HG02973 (cell line): ENCODE measurements at regions not wholly inside any gene's neighbourhood (a gene's known extent, or its start where the extent isn't known, plus 50 kb on each side); places are given as distances from the start of the nearest gene placed in this dataset.

ENCODE experiments used
- ATAC-seq: cut with Tn5 transposase; IDR thresholded peaks from one replicate; pipeline ENCODE4 v1.9.1; 2021; ENCODE audit warnings: moderate library complexity; ENCODE audit not compliant: unreplicated experiment

DNA sequence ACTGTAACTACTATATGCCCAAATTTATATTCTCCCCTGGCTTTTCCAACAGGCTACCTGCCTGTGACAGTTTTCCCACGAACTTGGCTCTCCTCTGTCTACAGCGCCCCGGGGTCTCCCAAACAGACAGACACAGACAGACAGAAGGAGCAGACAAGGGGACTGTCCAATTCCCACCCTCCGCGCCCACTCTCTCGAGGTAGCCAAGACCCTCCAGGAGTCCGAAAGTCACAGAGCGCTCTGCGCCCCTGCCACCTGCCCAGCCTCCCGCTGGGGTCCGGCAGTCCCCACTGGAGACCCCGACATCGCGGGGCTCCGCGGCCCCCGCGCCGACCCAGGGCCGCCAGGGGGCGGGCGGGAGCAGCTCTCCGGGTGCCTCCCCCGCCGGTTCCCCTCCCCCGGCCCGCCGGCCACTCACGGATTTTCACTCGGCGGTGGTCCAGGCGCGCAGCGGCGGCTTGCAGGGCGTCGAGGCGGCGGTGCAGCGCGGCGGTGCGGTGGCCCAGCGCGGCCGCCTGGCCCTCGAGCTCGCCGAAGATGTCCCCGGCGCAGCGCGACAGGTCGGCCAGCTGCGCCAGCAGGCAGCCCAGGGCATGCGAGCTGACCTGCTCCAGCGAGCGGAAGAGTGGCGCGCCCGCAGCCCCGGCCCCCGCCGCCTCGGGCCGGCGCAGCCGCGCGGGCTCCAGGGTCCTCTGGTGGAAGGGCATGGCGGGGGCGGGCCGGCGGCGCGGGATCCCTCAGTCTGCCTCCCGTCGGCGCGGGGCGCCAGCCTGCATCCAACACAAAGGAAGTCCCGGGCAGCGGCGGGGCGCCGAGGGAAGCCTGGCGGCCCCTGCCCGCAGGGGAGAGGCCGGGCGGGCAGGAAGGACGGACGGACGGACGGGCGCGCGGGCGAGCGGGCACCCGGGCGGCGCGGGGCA is 81.3 kb upstream of the CCDC28A start:
- peak; percentile 64 for ATAC-seq

DNA sequence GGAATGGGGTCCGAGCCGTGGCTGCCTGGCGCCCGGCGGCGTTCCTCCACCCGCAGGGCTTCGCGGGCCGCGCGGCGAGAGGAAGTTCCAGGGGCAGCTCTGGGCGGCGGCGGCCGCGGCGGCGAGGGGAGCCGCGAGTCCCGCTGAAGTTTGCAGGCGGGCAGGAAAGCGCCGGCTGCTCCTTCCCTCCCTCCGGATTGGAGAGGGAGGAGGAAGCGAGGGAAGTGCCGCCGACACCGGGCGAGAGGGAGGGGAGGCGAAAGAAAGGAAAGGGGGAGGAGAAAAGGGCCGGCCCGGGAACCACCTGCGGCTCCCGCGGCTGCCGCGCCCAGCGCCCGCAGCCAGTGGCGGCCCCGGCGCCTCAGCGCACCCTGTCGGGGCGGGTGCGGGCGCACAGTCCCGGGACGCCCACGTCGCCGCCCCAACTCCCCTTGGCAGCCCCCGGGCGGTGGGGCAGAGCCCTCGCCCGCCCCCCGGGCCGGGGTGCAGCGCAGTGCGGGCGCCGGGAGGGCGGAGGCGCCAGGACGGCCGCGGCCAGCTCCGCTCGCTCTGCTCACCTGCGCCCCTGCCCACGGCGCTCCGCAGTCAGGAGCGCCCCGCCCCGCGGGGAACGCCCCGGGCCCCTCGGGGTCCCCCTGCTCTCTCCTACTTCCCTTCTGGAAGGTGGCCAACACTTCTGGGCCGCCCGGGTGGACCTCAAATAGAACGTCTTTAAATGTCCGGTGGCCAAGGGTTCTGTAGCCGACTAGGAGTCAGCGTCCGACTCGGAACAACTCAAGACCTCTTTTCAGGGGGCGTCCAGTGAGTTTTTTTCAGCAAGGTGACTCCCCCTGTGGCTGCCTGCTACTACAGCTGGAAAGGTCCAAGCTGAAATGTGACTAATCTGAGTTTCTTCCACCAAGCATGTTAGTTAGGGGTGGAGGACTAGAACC is 80.3 kb upstream of the CCDC28A start:
- peak; percentile 36 for ATAC-seq

DNA sequence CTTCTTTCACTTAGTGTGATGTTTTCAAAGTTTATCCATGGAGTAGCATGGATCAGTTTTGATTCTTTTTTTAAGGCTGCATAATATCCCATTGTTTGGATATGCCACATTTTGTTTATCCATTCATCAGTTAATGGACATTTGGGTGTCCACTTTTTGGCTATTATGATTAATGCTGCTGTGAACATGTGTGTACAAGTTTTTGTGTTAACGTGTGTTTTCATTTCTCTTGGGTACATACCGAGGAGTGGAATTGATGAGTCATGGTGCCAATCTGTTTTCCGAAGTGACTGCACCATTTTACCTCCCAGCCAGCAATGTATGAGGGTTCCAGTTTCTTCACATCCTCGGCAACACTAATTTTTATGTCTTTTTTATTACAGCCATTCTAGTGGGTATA is 78.4 kb upstream of the CCDC28A start:
- no peak for ATAC-seq

DNA sequence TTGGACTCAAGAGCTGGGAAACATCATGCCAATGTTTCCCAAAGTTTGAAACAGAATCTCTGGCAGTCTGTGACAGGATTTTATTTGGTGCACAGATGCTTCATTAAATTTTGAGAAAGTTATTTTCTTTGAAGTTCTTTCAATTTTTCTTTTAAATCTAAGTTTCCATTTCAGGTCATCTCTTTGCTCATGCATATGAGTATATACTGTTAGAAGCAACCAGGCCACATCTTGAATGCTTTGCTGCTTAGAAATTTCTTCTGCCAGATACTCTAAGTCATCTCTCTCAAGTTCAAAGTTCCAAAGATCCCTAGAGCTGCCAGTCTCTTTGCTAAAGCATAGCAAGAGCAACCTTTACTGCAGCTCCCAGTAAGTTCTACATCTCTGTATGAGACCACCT is 59.1 kb upstream of the CCDC28A start:
- ATAC-seq, result no peak

DNA sequence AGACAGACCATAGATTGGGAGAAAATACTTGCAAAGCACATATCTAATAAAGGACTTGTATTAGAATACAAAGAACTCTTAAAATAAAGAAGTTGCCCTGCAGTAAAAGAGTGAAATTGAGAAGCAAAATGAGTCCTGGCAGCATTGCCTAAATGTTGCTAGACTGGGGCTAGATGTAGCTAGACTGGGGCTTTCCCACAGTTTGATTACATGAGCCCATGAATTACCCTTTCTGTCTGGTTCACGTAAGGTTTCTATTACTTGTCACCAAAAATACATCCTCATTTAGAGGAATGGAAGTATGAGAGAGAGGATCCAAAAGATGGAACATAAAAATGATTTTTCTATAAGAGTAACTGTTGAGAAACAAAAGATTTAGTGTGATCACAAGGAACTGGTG is 57.6 kb upstream of the CCDC28A start:
- ATAC-seq, result no peak

DNA sequence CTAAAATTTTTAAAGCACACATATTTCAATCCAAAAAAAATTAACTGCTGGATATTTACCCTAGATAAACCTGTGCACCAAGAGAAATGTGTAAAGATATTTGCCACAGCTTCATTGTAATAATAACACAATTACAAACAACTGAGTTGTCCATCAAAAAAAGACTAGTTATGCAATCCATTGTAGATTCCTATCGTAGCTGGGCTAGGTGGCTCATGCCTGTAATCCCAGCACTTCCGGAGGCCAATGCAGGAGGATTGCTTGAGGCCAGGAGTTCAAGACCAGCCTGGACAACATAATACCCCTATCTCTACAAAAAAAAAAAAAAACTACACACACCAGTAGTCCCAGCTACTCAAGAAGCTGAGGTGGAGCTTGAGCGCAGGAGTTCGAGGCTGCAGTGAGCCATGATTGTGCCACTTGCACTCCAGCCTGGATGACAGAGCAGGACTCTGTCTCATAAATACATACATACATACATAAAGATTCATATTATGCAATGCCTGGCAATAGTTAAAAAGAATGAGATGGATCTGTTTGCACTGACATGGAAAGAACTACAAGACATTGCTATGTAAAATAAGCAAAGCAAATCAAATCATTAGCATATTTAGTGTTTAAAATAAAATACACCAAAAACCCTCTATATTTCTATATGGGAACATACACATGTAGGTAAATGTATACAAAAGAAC is 56.5 kb upstream of the CCDC28A start:
- ATAC-seq, result no peak

DNA sequence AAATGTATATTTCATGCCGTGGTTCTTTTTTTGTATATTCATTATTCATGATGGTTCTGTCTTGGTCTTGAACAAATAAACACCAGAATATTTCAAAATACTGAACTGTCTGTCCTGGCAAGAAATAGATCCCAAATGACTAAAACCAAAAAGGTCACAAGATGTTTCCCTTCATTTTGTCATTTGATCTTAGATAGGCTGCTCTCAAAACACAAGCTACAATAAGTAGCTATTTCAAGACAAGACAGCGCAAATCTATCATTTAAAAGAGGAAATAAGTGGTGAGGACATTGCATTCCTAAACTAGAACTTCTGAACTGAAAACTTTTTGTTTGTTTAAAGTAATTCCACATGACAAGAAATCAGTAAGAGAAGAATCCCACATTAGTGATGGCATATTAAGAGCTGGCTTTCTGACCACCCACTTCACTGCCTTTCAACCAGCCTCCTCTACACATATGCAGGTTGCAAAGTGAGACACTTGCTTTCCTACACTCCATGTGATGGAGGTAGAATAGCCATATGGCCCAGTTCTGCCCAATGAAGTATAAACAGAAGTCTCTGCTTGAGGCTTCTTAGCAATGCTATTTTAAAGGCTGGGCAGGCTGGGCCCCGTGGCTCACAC is 54.4 kb upstream of the CCDC28A start:
- ATAC-seq, result no peak

DNA sequence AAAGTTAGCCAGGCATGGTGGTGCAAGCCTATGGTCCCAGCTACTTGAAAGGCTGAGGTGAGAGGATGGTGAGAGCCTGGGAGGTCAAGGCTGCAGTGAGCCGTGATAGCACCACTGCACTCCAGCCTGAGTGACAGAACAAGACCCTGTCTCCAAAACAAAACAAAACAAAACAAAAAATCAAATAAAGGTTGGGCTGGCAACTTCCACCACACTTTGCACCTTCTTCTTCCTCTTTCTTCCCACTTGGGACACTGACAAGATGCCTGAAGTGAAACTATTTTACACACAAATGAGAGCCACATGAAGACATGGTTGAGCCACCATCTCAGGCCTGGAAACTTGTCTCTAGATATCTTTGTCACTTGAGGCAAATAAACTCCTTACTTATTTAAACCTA is 53.8 kb upstream of the CCDC28A start:
- ATAC-seq, result no peak

DNA sequence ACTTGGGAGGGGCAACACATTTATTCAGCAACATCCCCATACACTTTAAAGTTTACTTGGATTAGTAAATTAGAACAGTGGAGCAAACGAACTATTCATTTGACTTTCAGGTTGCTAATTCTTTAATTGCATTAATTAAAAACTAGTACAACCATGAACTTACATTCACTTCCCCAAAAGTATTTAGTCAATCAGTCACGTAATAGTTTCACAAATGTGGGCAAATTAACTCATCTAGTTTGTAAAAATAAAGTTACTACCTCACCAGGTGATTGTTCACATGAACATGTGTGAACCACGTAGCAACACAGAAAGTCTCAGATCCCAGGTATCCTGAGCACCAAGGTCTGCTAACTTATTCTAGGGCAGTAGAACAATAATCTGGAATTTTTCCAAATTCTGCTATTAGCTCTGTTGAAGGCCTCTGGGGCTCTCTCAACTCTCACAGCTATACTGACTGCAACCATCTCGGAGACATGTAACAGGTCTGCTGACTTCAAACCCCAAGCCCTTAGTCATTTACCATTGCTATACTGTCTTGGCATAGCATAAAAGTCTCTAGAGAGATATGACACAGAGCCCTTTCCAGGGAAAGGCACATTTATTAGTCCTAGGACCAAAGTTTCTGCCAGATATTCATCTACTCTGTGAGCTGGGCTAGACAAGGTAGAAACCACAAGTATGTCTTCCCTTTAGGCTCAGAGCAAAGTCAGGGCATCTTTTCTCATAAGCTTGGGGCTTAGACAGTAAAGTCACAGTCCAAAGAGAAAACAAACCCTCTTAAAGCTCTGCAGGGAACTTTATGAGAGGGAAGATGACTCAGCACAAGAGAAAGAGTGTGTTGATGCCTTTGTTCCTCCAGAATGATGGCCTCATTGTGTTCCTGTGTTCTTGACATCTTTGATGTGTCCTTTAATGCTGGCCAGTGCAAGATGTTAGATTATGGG is 50.9 kb upstream of the CCDC28A start:
- ATAC-seq, result no peak
